ENCODE measurements at regions not wholly inside any gene's neighbourhood (a gene's known extent, or its start where the extent isn't known, plus 50 kb on each side); places are given as distances from the start of the nearest gene placed in this dataset.

DNA sequence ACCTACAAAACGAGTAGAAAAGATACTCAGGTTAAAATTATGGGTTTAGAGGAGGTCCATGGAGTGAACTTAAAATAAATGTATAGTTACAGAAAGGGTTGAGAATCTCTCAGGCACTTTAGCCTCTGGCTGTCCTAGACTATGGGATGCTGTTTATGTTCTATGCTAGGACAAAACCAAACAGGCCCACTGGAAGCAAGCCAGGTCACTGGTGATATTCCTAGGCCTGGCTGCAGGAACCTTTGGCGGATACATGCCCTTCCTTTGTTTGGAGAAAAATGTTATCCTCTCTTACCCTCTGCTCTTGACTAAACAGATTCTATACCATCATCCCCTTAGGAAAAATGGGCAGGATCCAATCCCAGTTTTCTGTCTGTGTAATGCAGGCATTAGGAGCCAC lies 90.7 kb upstream of the DUSP10 start:
- Histone ChIP-seq H3K27me3 (no peaks in the 10 kb centered on the region), H3K9me3 (no peaks in the 10 kb centered on the region), H3K27ac (peak overlapping the region in 3 of 4 donors; percentile 15 to 51 (median 18)), H3K4me1 (peaks cover 0 to 8% (median 4%) of the 10 kb centered on the region in 4 donors), H3K4me3 (no peak overlapping the region), H3K36me3 (no peaks in the 10 kb centered on the region)
- TF ChIP-seq, protein P1, sequence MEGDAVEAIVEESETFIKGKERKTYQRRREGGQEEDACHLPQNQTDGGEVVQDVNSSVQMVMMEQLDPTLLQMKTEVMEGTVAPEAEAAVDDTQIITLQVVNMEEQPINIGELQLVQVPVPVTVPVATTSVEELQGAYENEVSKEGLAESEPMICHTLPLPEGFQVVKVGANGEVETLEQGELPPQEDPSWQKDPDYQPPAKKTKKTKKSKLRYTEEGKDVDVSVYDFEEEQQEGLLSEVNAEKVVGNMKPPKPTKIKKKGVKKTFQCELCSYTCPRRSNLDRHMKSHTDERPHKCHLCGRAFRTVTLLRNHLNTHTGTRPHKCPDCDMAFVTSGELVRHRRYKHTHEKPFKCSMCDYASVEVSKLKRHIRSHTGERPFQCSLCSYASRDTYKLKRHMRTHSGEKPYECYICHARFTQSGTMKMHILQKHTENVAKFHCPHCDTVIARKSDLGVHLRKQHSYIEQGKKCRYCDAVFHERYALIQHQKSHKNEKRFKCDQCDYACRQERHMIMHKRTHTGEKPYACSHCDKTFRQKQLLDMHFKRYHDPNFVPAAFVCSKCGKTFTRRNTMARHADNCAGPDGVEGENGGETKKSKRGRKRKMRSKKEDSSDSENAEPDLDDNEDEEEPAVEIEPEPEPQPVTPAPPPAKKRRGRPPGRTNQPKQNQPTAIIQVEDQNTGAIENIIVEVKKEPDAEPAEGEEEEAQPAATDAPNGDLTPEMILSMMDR (IDR thresholded peaks at IDR 0.05), result no peak
- TF ChIP-seq EP300 (IDR thresholded peaks at IDR 0.05) (peak in 1 of 4 donors; percentile 11), POLR2AphosphoS5 (IDR thresholded peaks at IDR 0.05) (peak in 1 of 2 donors; percentile 69)
- DNase-seq (peak in 1 of 2 donors; percentile 41), ATAC-seq (ENCODE audit: low FRiP score in 2 of 2) (no peak)
- WGBS, 2 donors, result 61 to 66% methylated on average over 2 of the region's 2 CpGs

GRCh38 chr1:221832151-221832550 lies 90.3 kb upstream of the DUSP10 start:
- DNase-seq (no peak), ATAC-seq (ENCODE audit: low FRiP score in 2 of 2) (no peak)
- Histone ChIP-seq H3K4me1 (peaks cover 0 to 8% (median 4%) of the 10 kb centered on the region in 4 donors), H3K4me3 (no peak overlapping the region), H3K27ac (peak overlapping the region in 3 of 4 donors; percentile 15 to 30 (median 18)), H3K36me3 (no peaks in the 10 kb centered on the region), H3K27me3 (no peaks in the 10 kb centered on the region), H3K9me3 (no peaks in the 10 kb centered on the region)
- TF ChIP-seq EP300 (IDR thresholded peaks at IDR 0.05), result no peak
- TF ChIP-seq POLR2A (IDR thresholded peaks at IDR 0.05), result no peak
- WGBS, 2 donors, result 41 to 58% methylated on average over 1 of the region's 1 CpG

- Histone ChIP-seq H3K4me3 (no peak overlapping the region), H3K9me3 (no peaks in the 10 kb centered on the region), H3K27ac (no peak overlapping the region), H3K27me3 (no peaks in the 10 kb centered on the region), H3K4me1 (peaks cover 0 to 13% (median 2%) of the 10 kb centered on the region in 4 donors), H3K36me3 (no peaks in the 10 kb centered on the region)
- TF ChIP-seq POLR2A (IDR thresholded peaks at IDR 0.05) (no peak), POLR2AphosphoS5 (IDR thresholded peaks at IDR 0.05) (no peak), EP300 (IDR thresholded peaks at IDR 0.05) (no peak)
- TF ChIP-seq, protein P1 (IDR thresholded peaks at IDR 0.05), result no peak
- DNase-seq (no peak), ATAC-seq (ENCODE audit: low FRiP score in 2 of 2) (peak in 1 of 2 donors; percentile 48)
- WGBS, 2 donors, result 57 to 64% methylated on average over 5 of the region's 5 CpGs
Observed at GRCh38 chr1:221829327-221830015, 87.6 kb upstream of the DUSP10 start.

- Histone ChIP-seq H3K9me3 (no peaks in the 10 kb centered on the region), H3K4me3 (no peak overlapping the region), H3K4me1 (peaks cover 0 to 7% (median 2%) of the 10 kb centered on the region in 4 donors), H3K27me3 (no peaks in the 10 kb centered on the region), H3K27ac (peak overlapping the region in 1 of 4 donors; percentile 30), H3K36me3 (no peaks in the 10 kb centered on the region)
- TF ChIP-seq EP300 (IDR thresholded peaks at IDR 0.05) (no peak), POLR2A (IDR thresholded peaks at IDR 0.05) (no peak), POLR2AphosphoS5 (IDR thresholded peaks at IDR 0.05) (no peak)
- TF ChIP-seq, protein P1 (IDR thresholded peaks at IDR 0.05), result no peak
- 84 to 92% methylated on average over 1 of the region's 1 CpG for WGBS, 2 donors
- DNase-seq (no peak), ATAC-seq (ENCODE audit: low FRiP score in 2 of 2) (no peak)
Observed at GRCh38 chr1:221827307-221827642, 85.4 kb upstream of the DUSP10 start.

DNA sequence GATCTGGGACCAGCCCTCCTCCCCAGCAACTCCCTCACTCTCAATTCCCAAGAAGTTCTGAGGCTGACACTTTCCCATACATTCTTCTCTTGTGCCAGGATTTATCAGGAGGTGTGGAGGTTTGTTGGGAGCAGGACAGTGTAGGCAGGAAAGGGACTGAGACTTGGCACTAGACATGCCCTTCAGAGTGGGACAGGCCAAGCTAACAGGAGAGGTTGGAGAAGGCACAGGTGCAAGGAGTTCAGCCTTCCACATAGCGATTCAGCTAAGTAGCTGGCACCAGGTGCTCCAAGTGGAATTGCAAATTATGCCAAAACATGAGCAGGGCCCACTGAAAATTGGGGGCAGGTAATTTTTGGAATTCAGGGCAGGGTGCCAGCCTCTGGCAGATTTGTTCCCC lies 83.0 kb upstream of the DUSP10 start:
- Histone ChIP-seq H3K36me3 (no peaks in the 10 kb centered on the region), H3K4me1 (peaks cover 0 to 6% (median 2%) of the 10 kb centered on the region in 4 donors), H3K27me3 (no peaks in the 10 kb centered on the region), H3K9me3 (no peaks in the 10 kb centered on the region), H3K4me3 (no peak overlapping the region), H3K27ac (no peak overlapping the region)
- DNase-seq, result no peak
- WGBS, 2 donors, result 89 to 94% methylated on average over 1 of the region's 1 CpG
- TF ChIP-seq, protein P1 (IDR thresholded peaks at IDR 0.05), result no peak
- TF ChIP-seq EP300 (IDR thresholded peaks at IDR 0.05) (no peak), POLR2A (IDR thresholded peaks at IDR 0.05) (no peak), POLR2AphosphoS5 (IDR thresholded peaks at IDR 0.05) (no peak)
- ATAC-seq (ENCODE audit: low FRiP score in 2 of 2), result no peak
